GM18951 (cell line): ENCODE measurements at regions not wholly inside any gene's neighbourhood (a gene's known extent, or its start where the extent isn't known, plus 50 kb on each side); places are given as distances from the start of the nearest gene placed in this dataset.

Experiments used
- POLR2A ChIP-seq: IDR thresholded peaks from 4 replicates; pipeline ENCODE4 v1.6.1; 2011; ENCODE audit warnings: mild to moderate bottlenecking; ENCODE audit not compliant: insufficient read length, insufficient read depth; ENCODE audit errors: extremely low read depth
- in situ Hi-C: fragments of 300-500 bp; cut with MboI; formaldehyde crosslinking; loops from one replicate; pipeline ENCODE4 v1.12.0; 2022; ENCODE audit warnings: low sequenced_read_pairs, mixed read lengths, inconsistent platforms; ENCODE audit not compliant: unreplicated experiment

DNA sequence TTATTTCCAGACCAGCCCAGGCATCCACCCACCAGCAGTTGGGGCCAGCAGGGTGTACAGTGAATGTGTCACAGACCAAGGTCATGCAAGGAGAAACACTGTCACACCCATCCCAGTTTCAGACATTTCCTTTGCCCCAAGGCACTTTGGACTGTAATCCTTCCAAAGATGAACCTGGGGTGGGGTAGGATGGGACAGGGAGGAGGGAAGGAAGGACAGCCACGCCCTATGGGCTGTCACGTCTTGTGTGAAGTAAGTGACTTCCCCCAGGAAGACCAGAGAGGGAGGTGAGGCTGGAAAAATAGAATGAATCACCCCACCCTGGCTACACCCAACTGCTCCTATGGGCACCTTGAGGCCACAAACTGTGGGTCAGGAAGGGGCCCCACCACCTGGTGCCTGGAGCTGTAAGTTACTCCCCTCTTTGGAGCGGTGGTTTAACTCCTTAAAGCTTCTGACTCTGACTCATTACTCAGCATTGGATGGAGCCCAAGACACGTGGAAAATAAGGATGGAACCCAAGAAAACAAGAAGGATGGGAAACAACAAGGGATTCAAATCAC, 349.9 kb upstream of the KLF3 start:
- in situ Hi-C loops, result loop anchor here (10.0 kb wide), 2 partner anchors 361 to 551 kb away; partner anchors contain the start of gene FAM114A1
- TF ChIP-seq POLR2A, result no peak

DNA sequence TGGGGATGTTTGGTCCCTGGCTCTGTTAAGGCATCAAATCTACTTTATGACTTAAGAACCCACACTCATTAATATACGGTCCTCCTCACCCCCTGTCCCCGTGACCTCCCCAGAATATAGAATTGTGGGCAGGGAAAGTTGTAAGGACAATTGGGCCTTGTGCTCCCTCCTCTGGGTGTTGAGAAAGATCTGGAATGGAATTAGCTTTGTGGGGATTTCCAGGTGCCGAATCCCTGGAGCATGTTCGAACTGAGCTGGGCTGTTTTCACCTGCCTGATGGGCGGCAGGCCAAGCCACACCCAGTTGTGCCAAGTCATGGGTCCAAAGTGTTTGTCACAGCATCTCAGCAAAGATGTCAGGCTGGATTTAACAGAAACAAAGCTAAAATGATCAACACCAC, 349.3 kb upstream of the KLF3 start:
- in situ Hi-C loops, result loop anchor here (10.0 kb wide), 2 partner anchors 360 to 550 kb away; partner anchors contain the start of gene FAM114A1

DNA sequence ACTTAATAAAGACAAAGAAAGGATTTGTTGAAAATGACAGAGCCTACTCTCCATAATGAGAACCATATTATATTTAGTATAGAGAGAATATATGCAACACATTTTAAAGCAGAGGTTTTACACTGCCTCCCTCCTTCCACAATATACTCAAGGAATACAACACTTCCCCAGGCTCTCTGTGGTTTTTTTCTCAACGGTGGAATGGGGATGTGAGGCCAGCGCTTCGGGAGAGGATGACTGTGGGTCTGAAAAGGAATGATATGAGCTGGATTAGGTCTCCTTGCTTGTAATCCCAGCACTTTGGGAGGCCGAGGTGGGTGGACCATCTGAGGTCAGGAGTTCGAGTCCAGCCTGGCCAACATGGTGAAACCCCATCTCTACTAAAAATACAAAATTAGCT, 348.7 kb upstream of the KLF3 start:
- TF ChIP-seq POLR2A, result no peak
- in situ Hi-C loops, result loop anchor here (10.0 kb wide), 2 partner anchors 360 to 550 kb away; partner anchors contain the start of gene FAM114A1

More for the DNA sequence above, 349.3 kb upstream of the KLF3 start:
- no peak for TF ChIP-seq POLR2A

DNA sequence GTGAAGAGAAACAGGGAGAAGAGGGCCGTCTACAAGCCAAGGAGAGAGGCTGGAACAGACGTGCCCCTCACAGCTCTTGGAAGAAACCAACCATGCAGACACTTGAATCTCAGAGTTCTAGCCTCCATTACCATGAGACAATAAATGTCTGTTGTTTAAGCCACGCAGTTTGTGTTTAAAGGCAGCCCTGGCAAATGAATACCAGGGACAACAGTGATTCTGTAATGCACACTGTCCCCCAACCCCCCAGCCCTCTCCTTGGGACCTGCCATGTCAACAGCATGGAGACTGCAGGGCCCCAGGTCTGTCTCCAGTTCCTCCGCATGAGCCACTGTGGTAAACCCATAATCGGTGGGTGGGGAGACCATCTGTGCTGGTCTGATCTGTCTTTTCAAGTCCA, 348.0 kb upstream of the KLF3 start:
- in situ Hi-C loops, result loop anchor here (10.0 kb wide), 2 partner anchors 359 to 549 kb away; partner anchors contain the start of gene FAM114A1
- TF ChIP-seq POLR2A, result no peak

DNA sequence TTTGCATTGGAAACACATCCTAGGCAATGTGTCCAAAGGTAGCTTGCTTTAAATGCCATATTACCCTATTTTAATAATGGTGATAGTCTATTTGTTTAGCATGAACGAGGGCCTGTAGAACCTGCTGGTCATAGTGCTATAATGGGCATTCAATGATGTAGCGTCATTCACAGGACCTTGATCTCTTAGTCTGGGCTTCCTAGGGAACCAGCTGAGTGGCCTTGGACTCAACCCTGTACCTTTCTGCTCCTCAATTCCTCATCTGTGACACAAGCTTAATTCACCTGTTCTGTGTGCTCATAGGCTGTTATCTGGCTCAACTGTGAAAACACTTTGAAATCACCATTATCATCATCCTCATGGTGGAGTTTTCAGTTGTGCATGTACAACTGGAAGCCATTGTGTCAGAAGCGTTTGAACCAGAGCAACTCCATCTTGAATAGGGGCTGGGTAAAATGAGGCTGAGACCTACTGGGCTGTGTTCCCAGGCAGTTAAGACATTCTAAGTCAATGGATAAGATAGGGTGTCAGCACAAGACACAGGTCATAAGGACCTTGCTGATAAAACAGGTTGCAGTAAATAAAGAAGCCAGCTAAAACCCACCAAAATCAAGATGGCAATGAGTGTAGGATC, 346.8 kb upstream of the KLF3 start:
- in situ Hi-C loops, result loop anchor here (10.0 kb wide), 2 partner anchors 358 to 548 kb away; partner anchors contain the start of gene FAM114A1
- TF ChIP-seq POLR2A, result no peak

DNA sequence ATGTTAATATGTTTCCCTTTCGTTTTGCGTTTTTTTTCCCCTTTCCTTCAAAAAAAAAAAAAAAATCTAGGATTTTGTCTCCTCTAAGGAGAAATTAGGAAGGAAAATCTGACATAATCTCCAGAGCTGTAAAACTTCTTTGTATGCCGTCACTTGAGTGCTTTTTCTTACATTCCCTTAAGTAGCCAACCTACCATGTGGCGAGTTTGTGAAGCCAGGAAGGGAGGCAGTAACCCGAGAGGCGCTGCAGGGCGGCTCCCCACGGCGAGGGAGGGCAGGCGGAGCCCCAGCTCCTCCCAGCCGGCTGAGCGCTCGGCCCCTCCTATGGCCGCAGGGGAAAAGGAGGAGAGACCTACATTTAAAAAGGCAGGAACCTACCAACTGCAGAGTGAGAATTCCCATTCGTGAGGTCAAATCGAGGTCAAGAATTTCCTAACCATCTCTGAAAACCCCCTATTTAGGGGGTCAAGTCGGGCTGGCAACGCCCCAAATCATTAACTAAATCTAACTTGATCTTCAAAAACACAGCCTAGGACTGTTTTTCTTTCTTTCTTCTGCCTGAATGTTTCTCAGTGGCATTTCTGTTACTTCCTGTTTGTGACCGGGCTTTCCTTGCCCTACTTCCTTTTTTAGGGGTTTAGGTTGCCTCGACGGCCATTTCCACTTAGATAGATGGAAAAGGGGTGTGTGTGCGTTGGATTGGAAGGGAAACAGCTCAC, 345.1 kb upstream of the KLF3 start:
- TF ChIP-seq POLR2A, result peak; percentile 57
- in situ Hi-C loops, result loop anchor here (10.0 kb wide), 2 partner anchors 356 to 546 kb away; partner anchors contain the start of gene FAM114A1

DNA sequence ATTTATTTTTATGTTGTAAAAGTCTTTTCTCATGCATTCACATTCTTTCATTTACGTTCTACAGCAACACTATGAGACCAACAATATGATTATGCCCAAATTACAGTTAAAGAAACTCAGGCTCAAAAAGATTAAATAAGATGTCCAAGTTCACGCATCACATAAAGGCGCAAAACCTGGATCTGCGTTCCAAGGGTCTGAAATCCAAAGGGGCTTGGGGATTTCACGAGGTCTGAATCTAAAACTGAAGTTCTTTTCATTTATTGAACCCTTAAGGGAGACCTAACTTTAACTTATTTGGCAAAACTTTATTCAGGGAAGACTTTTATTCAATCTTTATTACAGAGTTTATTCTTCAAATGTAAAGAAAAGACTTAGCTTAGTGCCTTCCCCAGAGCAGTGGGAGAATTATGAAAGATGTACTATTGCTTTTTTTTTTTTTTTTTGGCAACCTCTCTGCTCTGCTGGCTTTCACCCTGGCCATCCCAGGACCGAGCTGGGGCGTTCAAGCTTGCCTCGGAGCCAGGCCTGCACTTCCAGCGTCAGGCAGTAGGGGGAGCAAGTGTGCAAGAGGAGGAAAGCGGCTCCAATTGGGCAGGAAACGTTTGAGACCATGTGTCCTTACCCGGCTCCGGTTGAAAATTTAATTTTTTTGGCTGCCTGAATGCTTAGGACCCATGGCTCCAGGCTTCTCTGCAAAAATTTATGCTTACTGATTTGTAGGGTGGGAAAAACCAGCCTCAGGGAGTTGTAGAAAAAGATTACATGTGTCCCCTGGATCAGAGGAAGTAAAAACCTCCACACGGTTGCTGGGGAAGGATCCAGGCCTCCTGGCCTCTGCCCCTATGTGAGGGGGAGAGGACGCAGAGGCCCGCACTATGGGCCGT, 344.3 kb upstream of the KLF3 start:
- in situ Hi-C loops, result loop anchor here (10.0 kb wide), 2 partner anchors 355 to 545 kb away; partner anchors contain the start of gene FAM114A1
- no peak for TF ChIP-seq POLR2A

DNA sequence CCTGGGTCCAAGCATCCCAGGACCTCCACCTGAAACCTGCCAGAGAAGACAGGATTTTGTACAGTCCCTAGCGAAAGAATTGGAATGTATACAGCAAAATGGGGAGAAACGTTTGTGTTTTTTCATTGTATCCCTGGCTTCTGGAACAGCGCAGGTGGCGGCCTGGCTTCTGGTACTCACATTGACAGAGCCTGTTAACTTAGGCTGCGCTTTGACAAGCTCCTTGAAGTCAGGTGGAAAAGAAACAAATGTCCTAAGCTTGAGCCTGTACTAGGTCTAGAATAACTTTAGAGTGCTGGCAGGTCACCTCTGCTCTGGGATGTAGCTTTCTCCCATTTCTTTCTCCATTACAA, 343.7 kb upstream of the KLF3 start:
- in situ Hi-C loops, result no loop called here

DNA sequence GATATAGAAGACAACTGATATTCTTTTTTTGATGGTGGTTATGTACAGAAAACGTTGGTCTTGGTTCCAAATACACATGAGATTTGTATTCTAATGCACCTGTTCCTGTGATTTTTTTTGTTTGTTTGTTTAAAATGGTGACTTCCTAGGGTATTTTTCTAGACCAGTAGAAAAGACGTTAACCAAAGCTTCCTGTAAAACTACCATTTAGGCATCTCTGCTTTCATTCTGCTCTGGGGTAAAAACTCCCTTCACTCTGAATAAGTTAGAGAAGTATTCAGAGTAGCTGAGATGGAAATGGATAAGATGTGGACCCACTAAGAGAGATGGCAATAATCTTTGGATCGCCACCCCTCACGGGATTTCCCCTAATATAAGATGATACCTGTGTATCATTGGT, 343.2 kb upstream of the KLF3 start:
- in situ Hi-C loops, result no loop called here
- TF ChIP-seq POLR2A, result no peak

More for the DNA sequence above, 343.7 kb upstream of the KLF3 start:
- no peak for TF ChIP-seq POLR2A

DNA sequence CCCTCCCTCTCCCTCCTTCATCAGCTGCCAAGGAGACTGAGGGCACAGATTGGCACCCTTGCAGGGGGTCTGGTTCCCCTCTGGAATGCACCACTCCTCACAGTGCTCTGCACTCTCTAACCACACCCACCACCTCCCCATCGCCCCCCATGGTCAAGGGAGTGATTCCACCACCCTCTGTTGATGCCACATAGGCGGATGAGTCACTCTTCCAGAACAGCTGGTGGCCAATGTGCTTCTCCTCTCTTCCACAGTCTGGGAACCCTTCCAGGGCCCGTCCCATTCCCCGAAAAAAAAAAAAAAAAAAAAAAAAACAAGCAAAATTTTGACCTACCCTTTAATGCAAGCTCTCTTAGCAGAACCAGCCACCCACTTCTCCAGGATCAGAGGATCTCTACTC, 341.3 kb upstream of the KLF3 start:
- in situ Hi-C loops, result no loop called here
- no peak for TF ChIP-seq POLR2A

DNA sequence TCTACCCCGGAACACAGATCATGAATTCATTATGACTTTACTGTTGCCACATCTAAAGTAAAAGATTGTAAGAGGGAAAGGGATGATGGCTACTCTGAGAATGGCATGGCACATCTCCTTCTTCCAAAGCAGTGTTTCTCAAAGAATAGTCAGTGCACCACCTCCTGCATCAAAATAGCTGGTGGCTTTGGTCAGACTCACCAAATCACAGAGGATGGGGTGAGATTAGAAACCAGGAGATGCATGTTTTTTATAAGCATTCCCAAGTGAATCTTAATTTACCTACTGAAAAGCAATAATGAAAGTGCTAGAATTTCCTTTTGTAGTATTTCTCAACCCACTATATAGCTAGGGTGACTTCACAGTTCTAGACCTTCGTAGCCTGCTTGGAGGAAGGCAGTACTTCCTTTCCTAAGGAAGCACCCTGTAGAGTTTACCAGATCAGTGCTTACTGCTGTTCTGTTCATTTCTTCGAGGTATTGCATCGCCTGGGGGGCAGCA, 340.8 kb upstream of the KLF3 start:
- in situ Hi-C loops, result no loop called here
- no peak for TF ChIP-seq POLR2A

DNA sequence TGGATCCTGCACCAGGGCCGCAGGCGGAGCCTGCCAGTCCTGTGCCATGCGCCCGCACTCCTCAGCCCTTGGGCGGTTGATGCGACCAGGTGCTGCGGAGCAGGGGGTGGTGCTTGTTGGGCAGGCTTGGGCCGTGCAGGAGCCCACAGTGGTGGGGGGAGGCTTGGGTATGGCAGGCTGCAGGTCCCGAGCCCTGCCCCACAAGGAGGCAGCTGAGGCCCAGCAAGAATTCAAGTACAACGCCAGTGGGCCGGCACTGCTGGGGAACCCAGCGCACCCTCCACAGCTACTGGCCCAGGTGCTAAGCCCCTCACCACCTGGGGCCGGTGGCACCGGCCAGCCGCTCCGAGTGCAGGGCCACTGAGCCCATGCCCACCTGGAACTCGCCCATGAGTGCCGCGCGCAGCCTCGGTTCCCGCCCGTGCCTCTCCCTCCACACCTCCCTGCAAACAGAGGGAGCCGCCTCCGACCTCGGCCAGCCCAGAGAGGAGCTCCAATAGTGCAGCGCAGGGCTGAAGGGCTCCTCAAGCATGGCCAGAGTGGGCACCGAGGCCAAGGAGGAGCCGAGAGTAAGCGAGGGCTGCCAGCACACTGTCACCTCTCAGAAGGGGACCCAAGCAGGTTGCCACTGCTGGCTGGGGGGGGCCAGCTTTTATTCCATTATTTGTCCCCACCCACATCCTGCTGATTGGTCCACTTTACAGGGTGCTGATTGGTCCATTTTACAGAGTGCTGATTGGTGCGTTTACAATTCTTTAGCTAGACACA, 339.0 kb upstream of the KLF3 start:
- in situ Hi-C loops, result no loop called here
- no peak for TF ChIP-seq POLR2A
